Mucosa of gallbladder (tissue), 1 donor: ENCODE measurements at regions not wholly inside any gene's neighbourhood (a gene's known extent, or its start where the extent isn't known, plus 50 kb on each side); places are given as distances from the start of the nearest gene placed in this dataset.
"Not testable (repeated sequence)": the region's sequence is repeated elsewhere in the genome, so short reads cannot be mapped to it uniquely, and the experiment has no call there.

ENCODE experiments used
- DNase-seq: peaks from one replicate; pipeline ENCODE4 v3.0.0-alpha.2; 2020; ENCODE audit warnings: low spot score
- donor health status: DM: no; HTN: no; CAD: no.

DNA sequence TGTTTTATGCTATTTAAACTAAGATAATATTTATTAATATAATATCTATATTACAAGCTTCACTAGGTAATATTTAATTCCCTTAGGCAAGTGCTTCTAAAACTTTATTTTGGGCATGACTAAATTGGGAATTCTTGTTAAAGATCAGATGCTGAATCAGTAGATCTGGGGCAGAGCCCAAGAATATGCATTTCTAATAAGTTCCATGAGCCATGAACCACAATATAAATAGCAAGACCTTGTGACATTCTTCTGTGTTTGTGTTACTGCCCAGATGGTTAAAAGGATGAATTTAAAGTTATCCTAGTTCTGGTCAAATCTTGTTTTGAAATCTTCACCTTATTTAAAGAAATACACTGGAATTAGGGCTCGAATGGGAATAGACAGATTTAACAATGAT is 258.4 kb upstream of the CACNA2D1 start:
- DNase-seq, result no peak

DNA sequence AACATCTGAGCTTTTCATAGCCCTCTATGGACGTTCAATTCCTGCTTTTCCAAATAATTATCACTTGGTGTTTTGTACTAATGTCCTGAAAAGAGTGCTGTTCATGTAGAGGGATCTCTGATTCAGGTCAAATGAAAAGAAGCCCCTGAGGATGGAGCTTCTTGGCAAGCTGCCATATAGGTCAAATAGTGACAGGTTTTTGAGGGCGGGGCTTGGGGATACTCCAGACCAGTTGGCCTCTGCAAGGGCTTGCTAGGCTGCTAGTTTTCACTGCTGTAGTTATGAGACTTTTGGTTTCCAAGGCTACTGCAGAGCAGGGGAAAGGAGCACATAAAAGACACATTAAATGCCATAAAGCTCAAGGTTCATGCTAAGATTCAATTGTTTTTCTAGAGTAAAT is 257.2 kb upstream of the CACNA2D1 start:
- DNase-seq, result no peak

- DNase-seq, result peak; percentile 74
These were observed 256.2 kb upstream of the CACNA2D1 start for GRCh38 chr7:82699773-82700186.

DNA sequence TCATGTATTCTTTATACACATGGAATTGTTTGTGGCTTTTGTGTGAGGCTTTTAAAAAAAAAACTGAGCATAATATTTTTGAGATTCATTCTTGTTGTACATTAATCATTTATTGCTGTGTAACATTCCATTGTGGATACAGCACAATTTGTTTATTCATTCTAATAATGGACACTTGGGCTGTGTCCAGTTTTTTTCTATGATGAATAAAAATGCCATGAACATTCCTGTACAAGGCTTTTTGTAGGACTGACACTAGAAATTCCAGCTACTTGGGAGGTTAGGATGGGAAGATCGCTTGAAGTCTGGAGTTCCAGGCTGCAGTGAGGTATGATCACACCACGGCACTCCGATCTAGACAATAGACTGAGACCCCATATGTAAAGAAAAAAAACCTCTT is 254.3 kb upstream of the CACNA2D1 start:
- DNase-seq, result no peak

DNA sequence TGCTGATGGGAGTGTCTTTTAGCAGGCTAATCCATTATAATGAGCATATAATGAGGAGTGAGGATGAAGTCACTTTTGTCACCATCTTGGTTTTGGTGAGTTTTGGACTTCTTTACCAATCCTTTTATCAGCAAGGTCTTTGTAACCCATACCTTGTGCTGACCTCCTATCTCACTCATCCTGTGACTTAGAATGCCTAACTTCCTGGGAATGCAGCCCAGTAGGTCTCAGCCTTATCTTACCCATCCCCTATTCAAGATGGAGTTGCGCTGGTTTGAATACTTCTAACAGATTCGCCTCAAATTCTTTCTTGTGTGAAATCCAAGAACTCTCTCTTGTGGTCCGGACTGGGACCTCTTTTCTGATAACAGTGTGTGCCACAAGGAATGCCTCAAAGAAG is 253.1 kb upstream of the CACNA2D1 start:
- DNase-seq, result no peak

GRCh38 chr7:82694022-82694421 is 250.4 kb upstream of the CACNA2D1 start:
- no peak for DNase-seq

GRCh38 chr7:82690929-82691328 is 247.4 kb upstream of the CACNA2D1 start:
- no peak for DNase-seq

DNA sequence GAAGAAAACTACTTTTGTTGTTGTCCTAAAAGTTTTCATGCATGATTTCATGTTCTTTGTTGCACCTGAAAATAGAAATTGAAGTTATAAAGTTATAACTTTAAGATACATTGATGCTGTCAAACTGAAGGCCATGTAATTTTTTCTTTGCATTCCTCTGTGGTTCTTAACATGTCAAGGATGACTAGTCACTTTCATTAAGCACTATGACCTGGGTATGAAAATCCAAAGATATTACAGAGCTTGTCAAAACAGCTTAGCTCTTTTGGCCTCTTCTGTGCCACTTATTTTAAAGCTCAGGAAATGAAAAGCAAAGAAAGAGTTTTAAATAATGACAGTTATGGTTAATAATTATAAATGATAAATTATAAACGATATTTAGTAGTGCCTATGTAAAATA is 241.6 kb upstream of the CACNA2D1 start:
- no peak for DNase-seq

GRCh38 chr7:82678716-82679115 is 235.1 kb upstream of the CACNA2D1 start:
- DNase-seq, result no peak

- DNase-seq, result no peak
These were observed 234.7 kb upstream of the CACNA2D1 start for GRCh38 chr7:82678259-82678658.

- DNase-seq, result no peak
These were observed 233.9 kb upstream of the CACNA2D1 start for GRCh38 chr7:82677493-82677892.

GRCh38 chr7:82676777-82677463 is 233.3 kb upstream of the CACNA2D1 start:
- DNase-seq, result no peak

DNA sequence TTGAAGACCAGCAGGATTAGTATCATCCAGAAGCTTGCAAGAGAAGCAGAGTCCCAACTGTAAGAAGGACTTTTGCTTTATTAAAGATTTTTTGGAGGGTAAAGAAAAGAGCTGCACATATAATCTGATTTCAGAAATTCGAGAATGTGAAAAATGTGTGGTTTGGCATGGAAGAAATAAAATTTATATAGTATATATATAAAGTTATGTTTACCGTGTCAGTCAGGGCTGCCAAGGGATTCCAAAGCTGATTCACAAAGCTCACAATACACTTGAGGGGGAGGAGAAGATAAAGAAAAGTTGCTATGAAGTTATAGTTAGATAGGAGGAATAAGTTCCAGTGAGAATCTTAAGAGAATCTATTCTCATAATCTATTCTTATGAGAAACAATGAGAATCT is 231.8 kb upstream of the CACNA2D1 start:
- DNase-seq, result no peak

GRCh38 chr7:82674268-82674667 is 230.7 kb upstream of the CACNA2D1 start:
- no peak for DNase-seq

DNA sequence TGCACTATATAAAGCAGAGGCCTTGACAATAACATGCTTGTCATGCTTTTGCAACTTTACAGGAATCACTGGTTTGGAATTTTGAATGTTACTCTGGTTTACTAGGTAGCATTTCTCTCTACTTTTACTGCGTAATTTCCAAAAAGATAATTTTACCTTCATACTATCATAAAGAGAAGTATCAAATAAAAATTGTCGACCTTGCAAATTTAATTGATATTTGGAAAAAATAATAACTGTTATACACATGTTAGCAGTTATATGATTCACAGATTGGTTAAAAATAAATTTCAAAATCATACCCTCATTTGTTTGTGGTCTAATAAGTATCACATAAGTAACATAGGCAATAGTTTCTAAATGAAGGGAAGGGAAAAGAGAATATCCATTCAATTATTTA is 228.5 kb upstream of the CACNA2D1 start:
- no peak for DNase-seq

DNA sequence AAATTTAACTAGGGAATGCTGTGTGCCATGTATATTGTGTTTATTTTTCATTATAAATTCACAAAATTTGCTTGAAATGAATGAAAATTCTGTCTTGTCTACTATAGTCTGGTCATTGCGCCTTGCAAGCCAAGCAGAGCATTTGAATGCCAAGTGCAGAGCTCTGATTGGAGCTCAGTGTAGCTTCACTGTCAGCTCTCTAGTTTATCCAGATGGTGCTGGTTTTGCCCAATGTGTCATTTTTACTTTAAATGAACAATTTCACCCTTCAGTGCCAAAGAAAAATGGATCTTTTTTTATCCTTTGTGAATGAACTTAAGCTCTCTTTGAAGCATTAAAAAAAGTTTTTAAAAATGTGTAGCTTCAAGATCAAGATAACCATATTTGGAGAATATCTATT is 225.6 kb upstream of the CACNA2D1 start:
- DNase-seq, result no peak

- no peak for DNase-seq
These were observed 225.1 kb upstream of the CACNA2D1 start for GRCh38 chr7:82668676-82669075.

DNA sequence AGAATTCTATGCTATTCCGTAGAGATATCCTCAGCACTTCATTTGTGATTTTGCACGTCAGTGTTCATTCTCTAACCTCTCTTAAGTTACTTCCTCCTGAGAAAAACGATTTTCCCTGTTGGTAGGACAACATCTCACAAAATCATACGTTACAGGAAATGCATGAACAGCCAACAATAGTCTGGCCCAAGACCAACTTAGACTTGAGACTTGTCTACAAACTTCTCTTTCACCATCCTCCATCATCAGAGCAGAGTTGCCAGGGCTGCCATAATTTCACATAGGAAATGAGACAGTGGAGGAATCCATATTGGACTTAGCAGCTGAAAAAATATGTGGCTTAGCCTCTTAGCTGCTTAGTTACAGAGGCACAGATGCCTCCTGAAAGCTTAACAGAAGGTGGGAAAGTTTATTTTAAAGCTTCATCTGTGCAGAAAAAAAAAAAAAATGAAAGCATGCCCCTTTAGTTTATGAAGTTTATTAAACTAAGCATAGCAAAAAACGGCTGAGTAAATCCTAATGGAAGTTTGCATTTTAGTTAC is 222.5 kb upstream of the CACNA2D1 start:
- no peak for DNase-seq

GRCh38 chr7:82655965-82656364 is 212.4 kb upstream of the CACNA2D1 start:
- no peak for DNase-seq

- not testable (repeated sequence) for DNase-seq
These were observed 206.5 kb upstream of the CACNA2D1 start for GRCh38 chr7:82650095-82650494.

DNA sequence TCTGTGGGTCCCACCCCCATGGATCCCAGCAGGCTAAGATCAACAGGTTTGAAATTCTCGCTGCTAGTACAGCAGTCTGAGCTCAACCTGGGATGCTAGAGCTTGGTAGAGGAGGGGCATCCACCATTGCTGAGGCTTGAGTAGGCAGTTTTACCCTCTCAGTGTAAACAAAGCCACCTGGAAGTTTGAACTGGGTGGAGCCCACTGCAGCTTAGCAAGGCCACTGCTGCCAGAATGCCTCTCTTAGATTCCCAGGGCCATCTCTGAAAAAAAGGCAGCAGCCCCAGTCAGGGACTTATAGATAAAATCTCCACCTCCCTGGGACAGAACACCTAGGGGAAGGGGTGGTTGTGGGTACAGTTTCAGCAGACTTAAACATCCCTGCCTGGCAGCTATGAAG is 190.0 kb upstream of the CACNA2D1 start:
- no peak for DNase-seq

- DNase-seq, result no peak
These were observed 188.4 kb upstream of the CACNA2D1 start for GRCh38 chr7:82631998-82632397.

DNA sequence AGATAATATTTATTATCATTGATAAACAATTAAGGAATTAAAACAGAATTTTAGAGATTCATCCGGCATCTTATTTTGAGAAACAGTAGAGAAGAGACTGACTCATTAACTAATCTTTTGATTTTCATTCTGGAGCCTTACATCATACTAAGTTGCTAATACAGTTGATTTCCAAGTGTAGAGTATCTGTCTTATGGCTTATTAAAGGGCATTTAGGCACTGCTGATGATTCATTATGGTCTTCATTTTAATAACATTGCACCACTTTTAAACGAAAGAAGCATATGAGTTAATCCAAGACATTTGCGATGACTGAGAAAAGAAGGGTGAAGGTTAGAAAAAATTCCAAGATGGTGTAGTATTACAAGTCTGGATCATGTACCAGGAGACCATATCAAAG is 186.0 kb upstream of the CACNA2D1 start:
- no peak for DNase-seq

DNA sequence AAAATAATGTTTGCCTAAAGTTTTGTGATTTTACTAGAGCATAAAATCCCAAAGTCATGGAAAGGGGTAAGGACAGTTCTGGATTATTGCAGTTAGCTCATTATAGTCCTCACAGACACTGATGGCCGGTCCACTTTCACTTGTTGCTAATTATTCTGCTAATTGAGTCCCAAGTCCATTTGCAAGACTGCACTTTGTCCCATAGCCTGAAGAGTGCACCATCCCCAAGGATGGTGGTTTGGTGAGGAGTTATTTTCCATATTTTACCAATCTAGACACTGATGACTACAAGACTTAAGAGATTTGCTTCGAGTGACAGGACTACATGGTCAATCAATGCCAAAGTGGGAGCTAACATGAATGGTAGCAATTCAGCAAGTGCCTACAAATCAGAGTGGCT is 181.8 kb upstream of the CACNA2D1 start:
- DNase-seq, result no peak
